K562 (cell line): ENCODE measurements at regions not wholly inside any gene's neighbourhood (a gene's known extent, or its start where the extent isn't known, plus 50 kb on each side); places are given as distances from the start of the nearest gene placed in this dataset.

ENCODE experiments used
- CGGBP1 ChIP-seq: fragments of 250-450 bp; sonication (Bioruptor Pico); IDR thresholded peaks from 2 replicates; pipeline ENCODE4 v1.9.0; 2021; ENCODE audit warnings: mild to moderate bottlenecking
- GATA2 ChIP-seq: sonication (generic); formaldehyde crosslinking; IDR thresholded peaks from 2 replicates; pipeline ENCODE4 v1.4.0; 2020; ENCODE audit warnings: mild to moderate bottlenecking, missing genetic modification reagents
- KAT8 ChIP-seq: fragments of 450-650 bp; IDR thresholded peaks from 2 replicates; pipeline ENCODE4 v1.6.1; 2016; ENCODE audit warnings: low read depth, mild to moderate bottlenecking
- KDM5B ChIP-seq: fragments of 200-600 bp; sonication (generic); IDR thresholded peaks from 2 replicates; pipeline ENCODE4 v1.6.1; 2012; ENCODE audit warnings: low read depth, mild to moderate bottlenecking, moderate library complexity, low read length, control low read depth, inconsistent platforms; ENCODE audit not compliant: insufficient replicate concordance
- MAFG ChIP-seq: fragments of 450-650 bp; conservative IDR thresholded peaks from 2 replicates; pipeline ENCODE4 v1.6.1; 2016; ENCODE audit warnings: missing genetic modification characterization, missing compliant biosample characterization
- MLLT1 ChIP-seq, 2 experiments: fragments of 450-650 bp; IDR thresholded peaks; 2 replicates each; pipeline ENCODE4 v1.6.1; 2016
- MYC ChIP-seq, 2 experiments: fragments of 250-450 bp in 1 of 2; sonication (Bioruptor Pico) in 1 of 2; IDR thresholded peaks; 2 replicates each; pipeline versions ENCODE4 v1.5.1 to v1.6.1; 2012 to 2021; ENCODE audit warnings: low read depth in 2 of 2, borderline replicate concordance in 1 of 2, improper control_type of control experiment in 1 of 2, low read length in 1 of 2, mild to moderate bottlenecking in 1 of 2, moderate library complexity in 1 of 2
- NR2C2 ChIP-seq, 2 experiments: fragments of 200-800 bp in 1 of 2; sonication (Bioruptor generic) in 1 of 2; sonication (generic) in 1 of 2; formaldehyde crosslinking in 1 of 2; IDR thresholded peaks; 2 replicates each; pipeline versions ENCODE4 v1.6.1 to v1.8.0; 2016 to 2022; ENCODE audit warnings: mild to moderate bottlenecking in 1 of 2, missing compliant biosample characterization in 1 of 2, missing genetic modification characterization in 1 of 2, missing genetic modification reagents in 1 of 2
- NR2F6 ChIP-seq: fragments of 450-650 bp; formaldehyde crosslinking; IDR thresholded peaks from 2 replicates; pipeline ENCODE4 v1.4.0; 2020; ENCODE audit warnings: mild to moderate bottlenecking
- PML ChIP-seq: IDR thresholded peaks from 2 replicates; pipeline ENCODE4 v1.6.1; 2012; ENCODE audit warnings: low read length, inconsistent platforms
- ZBTB2 ChIP-seq: fragments of 450-650 bp; IDR thresholded peaks from 2 replicates; pipeline ENCODE4 v1.6.1; 2016; ENCODE audit warnings: antibody characterized with exemption
- ZFX ChIP-seq: sonication (generic); formaldehyde crosslinking; IDR thresholded peaks from 2 replicates; pipeline ENCODE4 v1.8.0; 2022; ENCODE audit warnings: mild to moderate bottlenecking, missing genetic modification reagents, moderate library complexity
- ZNF140 ChIP-seq: fragments of 250-450 bp; sonication (Bioruptor Pico); IDR thresholded peaks from 2 replicates; pipeline ENCODE4 v1.8.0; 2021; ENCODE audit warnings: moderate library complexity, mild to moderate bottlenecking, inconsistent platforms
- ZNF316 ChIP-seq: fragments of 450-650 bp; IDR thresholded peaks from 2 replicates; pipeline ENCODE4 v1.6.1; 2016
- ZNF407 ChIP-seq: fragments of 450-650 bp; IDR thresholded peaks from 2 replicates; pipeline ENCODE4 v1.6.1; 2016; ENCODE audit warnings: low read depth
- TF ChIP-seq, protein P1 (sequence below): fragments of 450-650 bp; IDR thresholded peaks from one replicate; pipeline ENCODE4 v1.6.1; 2018; ENCODE audit warnings: mild to moderate bottlenecking, moderate library complexity; ENCODE audit not compliant: partially characterized antibody

DNA sequence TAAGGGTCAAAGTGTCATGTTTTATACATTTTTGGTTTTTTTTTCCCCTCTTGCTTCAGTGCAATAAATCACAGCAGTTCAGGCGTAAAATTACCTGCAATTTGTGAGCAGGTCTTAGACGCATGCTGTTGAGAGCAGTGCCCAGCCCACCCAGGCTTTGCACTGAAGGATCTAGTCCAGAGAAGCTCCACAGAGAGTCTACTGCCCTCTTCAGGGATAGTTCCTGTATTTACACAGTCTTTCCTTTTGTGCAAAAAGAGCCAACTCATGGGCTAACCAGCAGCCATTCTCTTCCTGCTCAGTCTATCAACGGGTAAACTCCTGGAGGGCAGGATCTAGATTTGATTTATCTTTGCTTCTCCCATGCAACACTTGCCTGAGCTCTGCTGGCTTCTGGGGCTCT is 82.2 kb upstream of the NAMPT start (continued):
- TF ChIP-seq MLLT1 (IDR thresholded peaks at IDR 0.05) (no peak), MAFG (tag) (peak; percentile 88), CGGBP1 (CRISPR knock-in tag) (no peak), ZNF407 (no peak), ZNF140 (CRISPR knock-in tag) (no peak), NR2F6 (CRISPR knock-in tag) (no peak), PML (no peak), NR2C2 (CRISPR knock-in tag; IDR thresholded peaks at IDR 0.05) (no peak), NR2C2 (tag; IDR thresholded peaks at IDR 0.05) (peak; percentile 45; the same call in 1 of the 2 replicates), MYC (IDR thresholded peaks at IDR 0.05; ENCODE audit: low read depth, low read length) (peak; percentile 49; the same call in 1 of the 2 replicates), MYC (CRISPR knock-in tag; IDR thresholded peaks at IDR 0.05; ENCODE audit: borderline replicate concordance, low read depth) (no peak), ZFX (no peak), ZNF316 (peak; percentile 93), GATA2 (CRISPR knock-in tag) (0 out of 2 replicates have a peak, but pooled peaks have one; percentile 21), KAT8 (no peak), KDM5B (no peak), ZBTB2 (no peak)
- TF ChIP-seq, protein P1, sequence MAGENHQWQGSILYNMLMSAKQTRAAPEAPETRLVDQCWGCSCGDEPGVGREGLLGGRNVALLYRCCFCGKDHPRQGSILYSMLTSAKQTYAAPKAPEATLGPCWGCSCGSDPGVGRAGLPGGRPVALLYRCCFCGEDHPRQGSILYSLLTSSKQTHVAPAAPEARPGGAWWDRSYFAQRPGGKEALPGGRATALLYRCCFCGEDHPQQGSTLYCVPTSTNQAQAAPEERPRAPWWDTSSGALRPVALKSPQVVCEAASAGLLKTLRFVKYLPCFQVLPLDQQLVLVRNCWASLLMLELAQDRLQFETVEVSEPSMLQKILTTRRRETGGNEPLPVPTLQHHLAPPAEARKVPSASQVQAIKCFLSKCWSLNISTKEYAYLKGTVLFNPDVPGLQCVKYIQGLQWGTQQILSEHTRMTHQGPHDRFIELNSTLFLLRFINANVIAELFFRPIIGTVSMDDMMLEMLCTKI, result no peak
